ENCODE measurements at regions not wholly inside any gene's neighbourhood (a gene's known extent, or its start where the extent isn't known, plus 50 kb on each side); places are given as distances from the start of the nearest gene placed in this dataset.

- TF ChIP-seq POLR2A (IDR thresholded peaks at IDR 0.05; ENCODE audit: low read length) (no peak), GATA1 (IDR thresholded peaks at IDR 0.05; ENCODE audit: low read depth, low read length) (no peak)
- DNase-seq: no peak
Measured at GRCh38 chr2:100199421-100199820, 57.0 kb upstream of the AFF3 start.

GRCh38 chr2:100198461-100199230, 56.3 kb upstream of the AFF3 start:
- DNase-seq: peak; percentile 5 to 11
- no peak for TF ChIP-seq POLR2A (IDR thresholded peaks at IDR 0.05; ENCODE audit: low read length)
- no peak for TF ChIP-seq GATA1 (IDR thresholded peaks at IDR 0.05; ENCODE audit: low read depth, low read length)

- peak in 1 of 2 experiments; percentile 10 for DNase-seq
- no peak for TF ChIP-seq GATA1 (IDR thresholded peaks at IDR 0.05; ENCODE audit: low read depth, low read length)
- TF ChIP-seq POLR2A (IDR thresholded peaks at IDR 0.05; ENCODE audit: low read length): no peak
Measured at GRCh38 chr2:100197631-100198153, 55.3 kb upstream of the AFF3 start.

GRCh38 chr2:100196786-100197494, 54.5 kb upstream of the AFF3 start:
- no peak for TF ChIP-seq POLR2A (IDR thresholded peaks at IDR 0.05; ENCODE audit: low read length)
- no peak for TF ChIP-seq GATA1 (IDR thresholded peaks at IDR 0.05; ENCODE audit: low read depth, low read length)
- no peak for DNase-seq

GRCh38 chr2:100195942-100196341, 53.6 kb upstream of the AFF3 start:
- TF ChIP-seq POLR2A (IDR thresholded peaks at IDR 0.05; ENCODE audit: low read length) (no peak), GATA1 (IDR thresholded peaks at IDR 0.05; ENCODE audit: low read depth, low read length) (no peak)
- no peak for DNase-seq

GRCh38 chr2:100194951-100195350, 52.6 kb upstream of the AFF3 start:
- TF ChIP-seq POLR2A (IDR thresholded peaks at IDR 0.05; ENCODE audit: low read length) (no peak), GATA1 (IDR thresholded peaks at IDR 0.05; ENCODE audit: low read depth, low read length) (no peak)
- DNase-seq: no peak

GRCh38 chr2:100193291-100193710, 50.9 kb upstream of the AFF3 start:
- TF ChIP-seq GATA1 (IDR thresholded peaks at IDR 0.05; ENCODE audit: low read depth, low read length): no peak
- no peak for TF ChIP-seq POLR2A (IDR thresholded peaks at IDR 0.05; ENCODE audit: low read length)
- peak in 1 of 2 experiments; percentile 16 for DNase-seq

- TF ChIP-seq GATA1 (IDR thresholded peaks at IDR 0.05; ENCODE audit: low read depth, low read length) (no peak), POLR2A (IDR thresholded peaks at IDR 0.05; ENCODE audit: low read length) (no peak)
- no peak for DNase-seq
Measured at GRCh38 chr2:100192825-100193224, 50.4 kb upstream of the AFF3 start.

GRCh38 chr2:100192300-100192699, 49.9 kb upstream of the AFF3 start:
- TF ChIP-seq GATA1 (IDR thresholded peaks at IDR 0.05; ENCODE audit: low read depth, low read length): no peak
- TF ChIP-seq POLR2A (IDR thresholded peaks at IDR 0.05; ENCODE audit: low read length): no peak
- no peak for DNase-seq

Data from erythroblast (primary cell).